Spleen (tissue), 7 donors: ENCODE measurements at regions not wholly inside any gene's neighbourhood (a gene's known extent, or its start where the extent isn't known, plus 50 kb on each side); places are given as distances from the start of the nearest gene placed in this dataset.

Experiments
- POLR2AphosphoS5 ChIP-seq, 3 donors: sonication (generic); formaldehyde crosslinking; IDR thresholded peaks; one replicate each; pipeline ENCODE4 v1.5.1; 2017; ENCODE audit warnings: antibody characterized with exemption in 3 of 3
- TF ChIP-seq, protein P1 (sequence below), 11 experiments: fragments of 200-600 bp in 7 of 11; fragments of 450-650 bp in 4 of 11; sonication (generic) in 4 of 11; IDR thresholded peaks in 8 of 11; conservative IDR thresholded peaks in 3 of 11; 1 replicate in 7 of 11; 2 replicates in 4 of 11; pipeline versions ENCODE4 v1.4.0 to v1.8.0; 2016 to 2021; ENCODE audit warnings: antibody characterized with exemption in 11 of 11, inconsistent platforms in 4 of 11, mild to moderate bottlenecking in 1 of 11
- donor health status: DM: no; HTN: no; CAD: no; lungs with moderate emphysema.
- donor health status: DM: no; HTN: no; CAD: no.
- donor health status: DM: no; HTN: no; CAD: no.

DNA sequence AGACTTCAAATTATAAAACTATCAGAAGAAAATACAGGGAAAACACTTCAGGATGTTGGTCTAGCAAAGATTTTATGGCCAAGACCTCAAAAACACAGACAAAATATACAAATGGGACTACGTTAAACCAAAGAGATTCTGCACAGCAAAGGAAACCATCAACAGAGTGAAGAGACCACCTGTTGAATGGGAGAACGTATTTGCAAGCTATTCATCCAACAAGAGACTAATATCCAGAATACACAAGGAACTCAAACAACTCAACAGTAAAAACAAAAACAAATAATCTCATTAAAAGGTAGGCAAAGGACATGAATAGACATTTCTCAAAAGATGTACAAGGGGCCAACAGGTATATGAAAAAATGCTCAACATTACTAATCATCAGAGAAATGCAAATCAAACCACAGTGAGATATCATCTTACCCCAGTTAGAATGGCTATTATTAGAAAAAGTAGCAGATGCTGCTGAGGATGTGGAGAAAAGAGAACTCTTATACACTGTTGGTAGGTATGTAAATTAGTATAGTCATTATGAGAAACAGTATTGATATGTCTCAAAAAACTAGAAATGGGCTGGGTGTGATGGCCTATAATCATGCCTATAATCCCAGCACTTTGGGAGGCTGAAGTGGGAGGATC, 112.6 kb downstream of the LRIG2 start:
- TF ChIP-seq, protein P1, sequence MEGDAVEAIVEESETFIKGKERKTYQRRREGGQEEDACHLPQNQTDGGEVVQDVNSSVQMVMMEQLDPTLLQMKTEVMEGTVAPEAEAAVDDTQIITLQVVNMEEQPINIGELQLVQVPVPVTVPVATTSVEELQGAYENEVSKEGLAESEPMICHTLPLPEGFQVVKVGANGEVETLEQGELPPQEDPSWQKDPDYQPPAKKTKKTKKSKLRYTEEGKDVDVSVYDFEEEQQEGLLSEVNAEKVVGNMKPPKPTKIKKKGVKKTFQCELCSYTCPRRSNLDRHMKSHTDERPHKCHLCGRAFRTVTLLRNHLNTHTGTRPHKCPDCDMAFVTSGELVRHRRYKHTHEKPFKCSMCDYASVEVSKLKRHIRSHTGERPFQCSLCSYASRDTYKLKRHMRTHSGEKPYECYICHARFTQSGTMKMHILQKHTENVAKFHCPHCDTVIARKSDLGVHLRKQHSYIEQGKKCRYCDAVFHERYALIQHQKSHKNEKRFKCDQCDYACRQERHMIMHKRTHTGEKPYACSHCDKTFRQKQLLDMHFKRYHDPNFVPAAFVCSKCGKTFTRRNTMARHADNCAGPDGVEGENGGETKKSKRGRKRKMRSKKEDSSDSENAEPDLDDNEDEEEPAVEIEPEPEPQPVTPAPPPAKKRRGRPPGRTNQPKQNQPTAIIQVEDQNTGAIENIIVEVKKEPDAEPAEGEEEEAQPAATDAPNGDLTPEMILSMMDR (IDR thresholded peaks at IDR 0.05 in 8 of 11, conservative IDR thresholded peaks at IDR 0.05 in 3 of 11), result no peak
- TF ChIP-seq POLR2AphosphoS5 (IDR thresholded peaks at IDR 0.05), result no peak
